HFF-Myc (cell line): ENCODE measurements at regions not wholly inside any gene's neighbourhood (a gene's known extent, or its start where the extent isn't known, plus 50 kb on each side); places are given as distances from the start of the nearest gene placed in this dataset.

Experiments
- DNase-seq: peaks from one replicate; pipeline ENCODE4 v3.0.0-alpha.2; 2011; ENCODE audit warnings: low read depth; ENCODE audit errors: extremely low read depth
- H3K4me3 ChIP-seq: replicated peaks from 2 replicates; pipeline ENCODE4 v1.5.1; 2011; ENCODE audit warnings: low read depth, mild to moderate bottlenecking, control low read depth, low read length
- CTCF ChIP-seq: IDR thresholded peaks from 2 replicates; pipeline ENCODE4 v1.5.1; 2012; ENCODE audit warnings: mild to moderate bottlenecking, low read depth, low read length, control low read depth; ENCODE audit errors: missing control alignments

DNA sequence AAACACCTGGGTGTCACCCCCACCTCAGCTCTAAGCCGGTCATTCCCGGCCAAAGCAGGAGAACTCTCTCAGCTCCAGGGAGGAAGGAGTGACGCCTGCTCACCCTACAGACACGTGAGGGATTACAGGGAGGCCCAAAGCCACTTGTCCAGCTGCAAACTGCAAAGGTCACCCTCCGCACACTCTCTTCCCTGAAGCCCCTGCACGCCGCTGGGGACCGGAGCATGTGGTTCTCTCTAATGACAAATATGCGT lies 108.0 kb upstream of the ID2 start:
- TF ChIP-seq CTCF: no peak
- DNase-seq: no peak
- H3K4me3 ChIP-seq: no peak overlapping the region

GRCh38 chr2:8574196-8575037 lies 107.4 kb upstream of the ID2 start:
- H3K4me3 ChIP-seq: no peak overlapping the region
- no peak for DNase-seq
- TF ChIP-seq CTCF: no peak

GRCh38 chr2:8575038-8575833 lies 106.6 kb upstream of the ID2 start:
- no peak for DNase-seq
- no peak overlapping the region for H3K4me3 ChIP-seq
- TF ChIP-seq CTCF: no peak

DNA sequence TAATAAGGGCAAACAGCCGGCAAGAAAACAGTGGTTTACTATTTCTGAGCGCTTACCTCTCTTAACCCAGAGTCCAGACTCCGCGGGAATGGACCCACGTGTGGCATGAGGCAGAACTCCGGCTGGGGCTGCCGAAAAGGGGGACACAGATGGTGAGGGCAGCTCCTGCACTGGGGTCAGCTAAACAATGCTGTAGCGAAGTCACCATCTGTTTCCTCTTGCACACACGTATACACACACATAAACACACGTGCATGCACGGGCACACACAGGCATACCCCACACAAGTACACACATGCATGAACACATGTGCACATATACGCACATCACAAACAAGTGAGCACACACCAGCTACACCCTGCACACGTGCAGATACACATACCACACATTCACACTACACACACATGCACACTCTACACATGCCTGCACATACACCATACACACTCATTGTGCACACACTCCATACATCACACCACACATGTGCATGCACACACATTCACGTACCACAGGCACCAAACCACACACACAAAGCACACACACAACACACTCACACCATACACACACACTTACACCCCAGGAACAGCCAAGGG lies 105.9 kb upstream of the ID2 start:
- DNase-seq: no peak
- H3K4me3 ChIP-seq: no peak overlapping the region
- no peak for TF ChIP-seq CTCF

- TF ChIP-seq CTCF: no peak
- no peak for DNase-seq
Measured at GRCh38 chr2:8576525-8577167, 105.2 kb upstream of the ID2 start.

GRCh38 chr2:8577573-8577972 lies 104.3 kb upstream of the ID2 start:
- TF ChIP-seq CTCF: no peak
- no peak overlapping the region for H3K4me3 ChIP-seq
- DNase-seq: no peak

More at GRCh38 chr2:8576525-8577167, 105.2 kb upstream of the ID2 start:
- H3K4me3 ChIP-seq: no peak overlapping the region
